Activated CD4-positive, CD25-positive, alpha-beta regulatory T cell (primary cell): ENCODE measurements at regions not wholly inside any gene's neighbourhood (a gene's known extent, or its start where the extent isn't known, plus 50 kb on each side); places are given as distances from the start of the nearest gene placed in this dataset.

Experiments
- DNase-seq, 4 experiments: peaks; one replicate each; lab custom pipeline; 2025; lab: John Stamatoyannopoulos, UW

GRCh38 chr6:26215585-26216358 lies 128.5 kb downstream of the HFE start:
- DNase-seq = no peak

- DNase-seq = peak; percentile 29 to 60 (median 50)
These were observed 129.2 kb downstream of the HFE start for GRCh38 chr6:26216359-26216885.

- DNase-seq = peak; percentile 27 to 64 (median 48)
These were observed 129.9 kb downstream of the HFE start for GRCh38 chr6:26216886-26217713.

GRCh38 chr6:26217714-26218075 lies 130.5 kb downstream of the HFE start:
- no peak for DNase-seq

GRCh38 chr6:26218824-26219223 lies 131.6 kb downstream of the HFE start:
- no peak for DNase-seq

GRCh38 chr6:26220145-26220970 lies 133.1 kb downstream of the HFE start:
- DNase-seq = no peak

GRCh38 chr6:26221186-26221585 lies 134.0 kb downstream of the HFE start:
- DNase-seq = no peak

- no peak for DNase-seq
These were observed 135.3 kb downstream of the HFE start for GRCh38 chr6:26222571-26222970.

- no peak for DNase-seq
These were observed 136.0 kb downstream of the HFE start for GRCh38 chr6:26223228-26223627.

- DNase-seq = peak in 2 of 4 experiments; percentile 25 to 39
These were observed 136.7 kb downstream of the HFE start for GRCh38 chr6:26223650-26224546.

- DNase-seq = no peak
These were observed 137.3 kb downstream of the HFE start for GRCh38 chr6:26224547-26224912.

GRCh38 chr6:26224940-26225847 lies 138.0 kb downstream of the HFE start:
- DNase-seq = no peak

GRCh38 chr6:26225848-26226578 lies 138.8 kb downstream of the HFE start:
- DNase-seq = no peak

- DNase-seq = no peak
These were observed 138.4 kb upstream of the BTN3A2 start for GRCh38 chr6:26226579-26226967.

GRCh38 chr6:26230351-26230750 lies 134.6 kb upstream of the BTN3A2 start:
- no peak for DNase-seq

GRCh38 chr6:26231006-26231587 lies 133.9 kb upstream of the BTN3A2 start:
- DNase-seq = no peak

- no peak for DNase-seq
These were observed 132.6 kb upstream of the BTN3A2 start for GRCh38 chr6:26232306-26232939.

- peak in 2 of 4 experiments; percentile 9 to 10 for DNase-seq
These were observed 131.9 kb upstream of the BTN3A2 start for GRCh38 chr6:26232940-26233648.
